HG02852 (cell line): ENCODE measurements at regions not wholly inside any gene's neighbourhood (a gene's known extent, or its start where the extent isn't known, plus 50 kb on each side); places are given as distances from the start of the nearest gene placed in this dataset.
"Not testable (repeated sequence)": the region's sequence is repeated elsewhere in the genome, so short reads cannot be mapped to it uniquely, and the experiment has no call there.

ENCODE experiments used
- ATAC-seq: cut with Tn5 transposase; IDR thresholded peaks from one replicate; pipeline ENCODE4 v1.9.1; 2021; ENCODE audit warnings: mild to moderate bottlenecking, moderate library complexity; ENCODE audit not compliant: unreplicated experiment

- no peak for ATAC-seq
Observed at GRCh38 chr9:82880336-82881050, 182.4 kb downstream of the RASEF start.

GRCh38 chr9:82882138-82882537 lies 180.8 kb downstream of the RASEF start:
- no peak for ATAC-seq

GRCh38 chr9:82882748-82883147 lies 180.2 kb downstream of the RASEF start:
- ATAC-seq = no peak

- no peak for ATAC-seq
Observed at GRCh38 chr9:82883436-82883835, 179.5 kb downstream of the RASEF start.

GRCh38 chr9:82883974-82884373 lies 179.0 kb downstream of the RASEF start:
- not testable (repeated sequence) for ATAC-seq

- ATAC-seq = no peak
Observed at GRCh38 chr9:82890401-82890800, 172.5 kb downstream of the RASEF start.

GRCh38 chr9:82890865-82891264 lies 172.1 kb downstream of the RASEF start:
- no peak for ATAC-seq

GRCh38 chr9:82891321-82891720 lies 171.6 kb downstream of the RASEF start:
- ATAC-seq = no peak

GRCh38 chr9:82893549-82893948 lies 169.4 kb downstream of the RASEF start:
- no peak for ATAC-seq

GRCh38 chr9:82894548-82894947 lies 168.4 kb downstream of the RASEF start:
- ATAC-seq = no peak

GRCh38 chr9:82894961-82895821 lies 167.8 kb downstream of the RASEF start:
- ATAC-seq = no peak

GRCh38 chr9:82895822-82896110 lies 167.2 kb downstream of the RASEF start:
- no peak for ATAC-seq

GRCh38 chr9:82903503-82903902 lies 159.4 kb downstream of the RASEF start:
- ATAC-seq = no peak

- no peak for ATAC-seq
Observed at GRCh38 chr9:82911996-82912395, 150.9 kb downstream of the RASEF start.

- no peak for ATAC-seq
Observed at GRCh38 chr9:82912645-82913044, 150.3 kb downstream of the RASEF start.

GRCh38 chr9:82916238-82916637 lies 146.7 kb downstream of the RASEF start:
- ATAC-seq = not testable (repeated sequence)

GRCh38 chr9:82920154-82920553 lies 142.8 kb downstream of the RASEF start:
- ATAC-seq = no peak

- ATAC-seq = no peak
Observed at GRCh38 chr9:82922686-82923085, 140.3 kb downstream of the RASEF start.

GRCh38 chr9:82923092-82923911 lies 139.6 kb downstream of the RASEF start:
- ATAC-seq = no peak

- no peak for ATAC-seq
Observed at GRCh38 chr9:82923912-82924605, 138.9 kb downstream of the RASEF start.
